HG03571 (cell line): ENCODE measurements at regions not wholly inside any gene's neighbourhood (a gene's known extent, or its start where the extent isn't known, plus 50 kb on each side); places are given as distances from the start of the nearest gene placed in this dataset.

Experiments used
- ATAC-seq: cut with Tn5 transposase; IDR thresholded peaks from one replicate; pipeline ENCODE4 v1.9.1; 2021; ENCODE audit not compliant: unreplicated experiment

DNA sequence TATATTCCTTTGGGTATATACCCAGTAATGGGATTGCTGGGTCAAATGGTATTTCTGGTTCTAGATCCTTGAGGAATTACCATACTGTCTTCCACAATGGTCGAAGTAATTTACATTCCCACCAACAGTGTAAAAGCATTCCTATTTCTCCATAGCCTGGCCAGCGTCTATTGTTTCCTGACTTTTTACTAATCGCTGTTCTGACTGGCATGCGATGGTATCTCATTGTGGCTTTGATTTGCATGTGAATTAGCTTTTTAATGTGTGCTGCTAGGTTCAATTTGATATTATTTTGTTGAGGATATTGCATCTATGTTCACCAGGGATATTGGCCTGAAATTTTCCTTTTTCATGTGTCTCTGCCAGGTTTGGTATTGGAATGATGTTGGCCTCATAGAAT is 67.4 kb upstream of the VRK2 start:
- ATAC-seq: no peak

DNA sequence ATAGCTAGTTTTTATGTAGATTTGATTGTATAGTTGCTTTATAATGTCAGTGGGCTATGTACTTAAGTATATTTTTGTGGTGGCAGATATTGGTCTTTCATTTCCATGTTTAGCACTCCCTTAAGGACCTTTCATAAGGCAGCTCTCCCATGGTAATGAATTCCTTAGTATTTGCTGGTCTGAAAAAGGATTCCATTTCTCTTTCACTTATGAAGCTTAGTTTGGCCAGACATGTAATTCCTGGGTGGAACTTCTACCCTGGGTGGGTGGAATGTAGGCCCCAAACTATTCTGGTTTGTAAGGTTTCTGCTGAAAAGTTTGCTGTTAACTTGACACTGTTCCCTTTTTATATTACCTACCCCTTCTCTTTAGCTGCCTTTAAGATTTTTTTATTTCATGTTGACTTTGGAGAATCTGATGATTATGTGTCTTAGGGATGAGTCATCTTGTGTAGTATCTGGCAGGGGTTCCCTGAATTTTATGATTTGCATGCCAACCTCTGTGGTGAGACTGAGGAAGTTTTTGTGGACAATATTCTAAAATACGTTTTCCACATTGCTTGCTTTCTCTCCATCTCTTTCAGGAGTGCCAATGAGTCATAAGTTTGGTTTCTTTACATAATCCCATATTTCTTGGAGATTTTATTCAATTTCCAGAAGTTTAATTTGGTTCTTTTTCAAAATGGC is 65.4 kb upstream of the VRK2 start:
- no peak for ATAC-seq

DNA sequence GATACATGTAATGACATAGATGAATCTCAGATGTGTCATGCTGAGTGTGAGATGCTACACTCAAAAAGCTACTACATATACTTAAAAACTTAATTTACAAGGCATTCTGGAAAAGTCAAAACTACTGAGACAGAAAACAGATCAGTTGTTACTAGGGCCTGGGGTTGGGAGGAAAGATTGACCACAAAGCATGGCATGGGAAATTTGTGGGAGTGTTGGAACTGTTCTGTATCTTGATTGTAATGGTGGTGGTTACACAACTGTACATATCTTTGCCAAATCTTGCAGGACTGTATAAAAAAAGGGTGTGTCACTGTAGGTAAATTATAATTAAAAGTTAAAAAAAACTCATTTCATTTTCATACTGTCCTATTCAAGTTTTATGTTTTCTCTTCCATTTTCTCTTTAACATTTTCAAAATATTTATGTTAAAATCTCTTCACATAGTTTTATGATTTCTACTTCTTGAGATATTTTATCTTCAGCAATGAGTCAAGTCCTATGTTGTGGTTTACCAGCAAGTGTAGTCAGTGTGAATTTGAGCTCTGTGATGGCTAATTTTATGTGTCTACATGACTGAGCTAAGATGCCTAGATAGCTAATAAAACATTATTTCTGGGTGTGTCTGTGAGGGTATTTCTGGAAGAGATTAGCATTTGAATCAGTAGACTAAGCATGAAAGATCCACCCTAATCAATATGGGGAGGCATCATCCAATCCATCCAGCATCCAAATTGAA is 58.6 kb upstream of the VRK2 start:
- ATAC-seq: no peak

DNA sequence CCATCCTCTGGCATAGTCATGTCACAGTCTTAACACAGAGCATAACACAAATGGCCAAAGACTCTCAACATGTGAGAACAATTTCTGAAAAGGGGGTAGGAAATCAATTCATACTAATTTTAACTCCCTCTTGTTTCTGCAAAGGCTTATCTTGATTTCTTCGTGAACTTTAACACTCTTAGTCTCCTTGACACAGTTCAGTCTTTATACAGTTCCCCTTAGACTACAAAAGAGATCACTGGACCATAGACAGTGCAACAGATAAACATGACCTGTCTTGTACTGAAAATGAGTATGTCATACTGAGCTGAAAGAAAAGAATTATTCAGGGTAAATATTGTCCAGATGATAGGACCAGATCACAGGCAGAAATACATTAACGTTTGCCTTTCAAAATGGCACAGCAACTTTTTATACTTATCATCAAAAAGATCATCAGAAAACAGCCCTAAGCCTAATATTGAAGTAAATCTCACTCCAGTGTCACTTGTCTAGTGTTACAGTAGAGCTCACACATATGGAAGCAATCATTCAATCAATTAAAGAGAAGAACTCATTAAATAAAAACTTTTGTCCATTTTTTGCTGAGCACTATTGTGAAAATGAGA is 56.4 kb upstream of the VRK2 start:
- no peak for ATAC-seq
